GM10248 (cell line): ENCODE measurements at regions not wholly inside any gene's neighbourhood (a gene's known extent, or its start where the extent isn't known, plus 50 kb on each side); places are given as distances from the start of the nearest gene placed in this dataset.

ENCODE experiments used
- CTCF ChIA-PET: fragments of 300-600 bp; sonication (Branson Sonifier 250); formaldehyde crosslinking; extraction: SDS; loops from one replicate; lab custom pipeline; 2021; ENCODE audit warnings: antibody characterized with exemption; lab: Yijun Ruan, JAX
- POLR2A ChIA-PET: fragments of 350-650 bp; sonication (Branson Sonifier 250); formaldehyde crosslinking; extraction: SDS; loops from one replicate; lab custom pipeline; 2020; ENCODE audit warnings: antibody characterized with exemption; lab: Yijun Ruan, JAX
- DNase-seq: peaks from one replicate; pipeline ENCODE4 v3.0.0; 2012; ENCODE audit errors: extremely low spot score
- TF ChIP-seq, protein P1 (sequence below): IDR thresholded peaks from 2 replicates; pipeline ENCODE4 v1.5.1; 2012; ENCODE audit warnings: mild to moderate bottlenecking, low read depth; ENCODE audit errors: extremely low read depth, missing control alignments, control extremely low read depth

DNA sequence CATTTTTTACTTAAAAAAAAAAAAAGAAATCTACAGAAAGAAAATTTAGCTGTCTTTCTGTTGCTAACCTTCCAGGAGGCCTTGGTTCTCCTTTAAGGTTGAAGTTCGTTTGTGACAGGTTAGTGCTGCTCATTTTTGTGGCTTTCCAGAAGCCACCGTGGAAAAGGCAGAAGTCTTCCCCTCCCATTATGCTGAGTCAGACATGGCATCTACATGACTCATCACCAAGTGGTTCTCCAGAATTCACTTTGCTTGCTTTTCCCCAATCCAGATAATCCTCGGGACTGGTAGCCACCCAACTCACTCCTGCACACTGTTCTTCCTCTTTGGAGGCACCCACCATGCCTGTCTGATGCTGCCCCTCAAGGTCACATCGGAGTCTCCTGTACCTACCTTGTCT, 228.7 kb downstream of the PIK3C3 start:
- TF ChIP-seq, protein P1, sequence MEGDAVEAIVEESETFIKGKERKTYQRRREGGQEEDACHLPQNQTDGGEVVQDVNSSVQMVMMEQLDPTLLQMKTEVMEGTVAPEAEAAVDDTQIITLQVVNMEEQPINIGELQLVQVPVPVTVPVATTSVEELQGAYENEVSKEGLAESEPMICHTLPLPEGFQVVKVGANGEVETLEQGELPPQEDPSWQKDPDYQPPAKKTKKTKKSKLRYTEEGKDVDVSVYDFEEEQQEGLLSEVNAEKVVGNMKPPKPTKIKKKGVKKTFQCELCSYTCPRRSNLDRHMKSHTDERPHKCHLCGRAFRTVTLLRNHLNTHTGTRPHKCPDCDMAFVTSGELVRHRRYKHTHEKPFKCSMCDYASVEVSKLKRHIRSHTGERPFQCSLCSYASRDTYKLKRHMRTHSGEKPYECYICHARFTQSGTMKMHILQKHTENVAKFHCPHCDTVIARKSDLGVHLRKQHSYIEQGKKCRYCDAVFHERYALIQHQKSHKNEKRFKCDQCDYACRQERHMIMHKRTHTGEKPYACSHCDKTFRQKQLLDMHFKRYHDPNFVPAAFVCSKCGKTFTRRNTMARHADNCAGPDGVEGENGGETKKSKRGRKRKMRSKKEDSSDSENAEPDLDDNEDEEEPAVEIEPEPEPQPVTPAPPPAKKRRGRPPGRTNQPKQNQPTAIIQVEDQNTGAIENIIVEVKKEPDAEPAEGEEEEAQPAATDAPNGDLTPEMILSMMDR: no peak
- ChIA-PET POLR2A (no interaction called here), CTCF (interaction anchor here (1.5 kb wide), 1 partner anchor 69 kb away, joined by 6 read pairs; no protein-coding TSS in a partner anchor)
- DNase-seq: no peak

DNA sequence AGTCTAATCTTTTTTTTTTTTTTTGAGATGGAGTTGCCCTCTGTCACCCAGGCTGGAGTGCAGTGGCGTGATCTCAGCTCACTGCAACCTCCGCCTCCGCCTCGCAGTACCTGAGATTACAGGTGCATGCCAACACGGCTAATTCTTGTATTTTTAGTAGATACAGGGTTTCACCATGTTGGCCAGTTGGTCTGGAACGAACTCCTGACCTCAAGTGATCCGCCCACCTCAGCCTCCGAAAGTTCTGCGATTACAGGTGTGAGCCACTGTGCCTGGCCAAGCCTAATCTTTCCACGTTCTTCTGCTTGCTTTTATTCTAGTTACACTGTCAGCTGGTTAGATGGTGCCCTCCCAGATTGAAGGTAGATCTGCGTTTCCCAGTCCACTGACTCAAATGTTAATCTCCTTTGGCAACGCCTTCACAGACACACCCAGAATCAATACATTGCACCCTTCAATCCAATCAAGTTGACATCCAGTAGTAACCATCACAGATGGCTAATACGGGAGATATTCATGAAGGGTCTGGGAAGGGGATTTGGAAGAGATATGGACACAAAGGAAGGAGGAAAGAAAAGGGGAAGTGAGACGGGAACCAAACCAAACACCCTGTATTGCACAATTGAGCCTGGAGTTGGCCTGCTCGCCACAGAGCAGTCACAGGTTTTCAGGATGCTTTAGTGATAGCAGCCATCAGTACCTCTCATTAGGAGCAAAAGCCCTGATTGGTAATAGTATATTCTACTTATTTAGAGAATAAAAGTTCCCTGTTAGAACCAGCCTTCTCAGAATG, 229.8 kb downstream of the PIK3C3 start:
- ChIA-PET CTCF (interaction anchor here (1.5 kb wide), 1 partner anchor 71 kb away, joined by 6 read pairs; no protein-coding TSS in a partner anchor), POLR2A (no interaction called here)
- TF ChIP-seq, protein P1: no peak
- no peak for DNase-seq

DNA sequence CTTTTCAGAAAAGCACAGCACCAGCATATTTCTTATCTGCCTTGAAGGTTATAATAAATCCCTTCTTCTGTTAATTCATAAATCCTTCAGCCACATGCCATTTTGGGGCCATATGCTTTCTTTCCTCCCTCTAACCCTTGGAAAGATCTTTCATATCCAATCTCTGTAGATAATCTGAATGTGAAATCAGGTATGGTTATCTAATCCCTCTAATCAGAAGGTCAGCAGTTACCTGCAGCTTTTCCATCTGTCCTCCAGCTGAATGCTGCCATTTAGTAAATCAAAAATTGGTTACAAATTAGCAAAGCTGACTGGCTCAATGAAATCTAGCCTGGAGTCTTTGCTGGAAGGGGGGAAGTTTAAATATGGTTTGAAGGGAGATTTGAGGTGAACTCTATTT, 230.5 kb downstream of the PIK3C3 start:
- no peak for DNase-seq
- ChIA-PET CTCF (no interaction called here), POLR2A (no interaction called here)
- TF ChIP-seq, protein P1: no peak

DNA sequence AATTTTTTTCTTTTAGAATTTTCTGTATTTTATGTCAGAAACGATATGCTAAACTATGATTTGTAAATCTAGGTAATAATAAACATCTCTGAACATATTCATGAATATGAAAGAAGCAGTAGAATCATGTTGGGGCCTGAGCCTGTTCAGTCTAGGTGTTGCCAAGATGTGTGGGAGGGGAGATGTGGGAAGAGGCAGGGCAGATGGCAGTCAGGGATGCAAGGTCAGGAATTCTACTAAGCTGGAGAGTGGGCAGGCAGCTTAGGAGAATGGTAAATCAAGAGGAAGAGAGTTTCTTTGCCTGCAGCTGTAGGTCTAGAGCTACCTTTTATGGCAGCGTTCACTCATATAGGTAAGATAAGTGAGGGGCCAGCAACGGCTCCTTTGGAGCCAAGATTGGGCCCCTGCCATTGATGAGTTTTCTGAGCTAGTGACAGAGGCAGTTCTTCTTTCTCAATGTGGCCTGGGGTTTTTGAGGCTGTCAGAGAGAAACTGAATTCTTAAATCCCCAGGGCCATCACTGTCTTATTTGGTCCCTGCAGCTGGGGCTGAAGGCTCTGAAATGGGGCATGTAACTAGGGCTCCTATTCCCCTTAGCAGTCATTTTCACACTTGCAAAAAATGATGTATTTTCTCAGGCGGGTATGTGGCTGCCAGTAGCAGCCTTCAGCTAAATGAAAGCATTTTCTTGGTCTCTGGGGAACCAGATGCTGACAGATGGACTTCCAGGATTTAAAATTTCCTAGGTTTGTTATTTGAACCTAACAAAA, 232.8 kb downstream of the PIK3C3 start:
- CTCF ChIA-PET: interaction anchor here (0.9 kb wide), 1 partner anchor 17 kb away, joined by 4 read pairs; no protein-coding TSS in a partner anchor
- POLR2A ChIA-PET: no interaction called here
- TF ChIP-seq, protein P1: no peak
- no peak for DNase-seq

DNA sequence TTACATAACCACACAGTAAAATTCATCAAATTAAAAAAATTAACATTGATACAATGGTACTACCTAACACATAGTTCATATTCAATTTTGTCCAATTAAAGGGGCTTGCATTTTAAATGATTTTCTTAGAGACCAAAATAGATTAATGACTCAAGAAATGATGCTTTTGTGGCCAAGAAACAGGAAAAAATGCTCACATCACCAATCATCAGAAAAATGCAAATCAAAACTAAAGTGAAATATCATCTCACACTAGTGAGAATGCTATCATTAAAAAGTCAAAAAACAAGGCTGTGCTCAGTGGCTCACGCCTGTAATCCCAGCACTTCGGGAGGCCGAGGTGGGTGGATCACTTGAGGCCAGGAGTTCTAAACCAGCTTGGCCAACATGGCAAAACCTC, 235.6 kb downstream of the PIK3C3 start:
- ChIA-PET POLR2A (no interaction called here), CTCF (no interaction called here)
- TF ChIP-seq, protein P1: no peak

More for the DNA sequence above, 235.6 kb downstream of the PIK3C3 start:
- DNase-seq: no peak
